AG04449 (cell line): ENCODE measurements at regions not wholly inside any gene's neighbourhood (a gene's known extent, or its start where the extent isn't known, plus 50 kb on each side); places are given as distances from the start of the nearest gene placed in this dataset.
A peak's percentile ranks its signal among the peaks of the same experiment; 100 is the strongest.

ENCODE experiments used
- CTCF ChIA-PET: fragments of 350-600 bp; formaldehyde crosslinking; extraction: SDS; loops from one replicate; lab custom pipeline; 2021; ENCODE audit warnings: antibody characterized with exemption; lab: Yijun Ruan, JAX
- POLR2A ChIA-PET: fragments of 400-600, 350-600 bp; formaldehyde crosslinking; extraction: SDS; loops from one replicate; lab custom pipeline; 2020; ENCODE audit warnings: antibody characterized with exemption, inconsistent platforms; lab: Yijun Ruan, JAX
- DNase-seq: peaks from one replicate; pipeline ENCODE4 v3.0.0-alpha.2; 2010; ENCODE audit warnings: low read depth, low spot score
- H3K4me3 ChIP-seq: 2 replicates; pipeline ENCODE4 v1.5.1; 2011; ENCODE audit warnings: low read depth, mild to moderate bottlenecking, control low read depth, low read length
- CTCF ChIP-seq: IDR thresholded peaks from one replicate; pipeline ENCODE4 v1.5.1; 2011; ENCODE audit warnings: mild to moderate bottlenecking, moderate library complexity, low read length, control low read depth, inconsistent platforms; ENCODE audit not compliant: insufficient read depth; ENCODE audit errors: missing control alignments

GRCh38 chr12:46609273-46609623 lies 216.5 kb downstream of the SLC38A4 start:
- no peak for DNase-seq
- POLR2A ChIA-PET, result interaction anchor here (1.0 to 1.3 kb wide), 2 partner anchors 53 to 239 kb away, joined by 3 to 4 read pairs; no protein-coding TSS in a partner anchor
- CTCF ChIA-PET, result interaction anchor here (1.0 kb wide), 1 partner anchor 96 kb away, joined by 3 read pairs; no protein-coding TSS in a partner anchor
- H3K4me3 ChIP-seq, result no peak overlapping the region
- no peak for TF ChIP-seq CTCF

GRCh38 chr12:46608431-46609272 lies 217.1 kb downstream of the SLC38A4 start:
- no peak for TF ChIP-seq CTCF
- no peak overlapping the region for H3K4me3 ChIP-seq
- CTCF ChIA-PET, result interaction anchor here (1.0 kb wide), 1 partner anchor 96 kb away, joined by 3 read pairs; no protein-coding TSS in a partner anchor
- POLR2A ChIA-PET, result interaction anchor here (1.0 to 1.3 kb wide), 2 partner anchors 52 to 238 kb away, joined by 3 to 4 read pairs; no protein-coding TSS in a partner anchor
- DNase-seq, result peak; percentile 59

- no peak for DNase-seq
- CTCF ChIA-PET, result interaction anchor here (0.9 kb wide), 1 partner anchor 25 kb away, joined by 3 read pairs; no protein-coding TSS in a partner anchor
- POLR2A ChIA-PET, result no interaction called here
- no peak for TF ChIP-seq CTCF
- no peak overlapping the region for H3K4me3 ChIP-seq
Measured at GRCh38 chr12:46604684-46605083, 221.1 kb downstream of the SLC38A4 start.

GRCh38 chr12:46603776-46604456 lies 221.9 kb downstream of the SLC38A4 start:
- H3K4me3 ChIP-seq, result no peak overlapping the region
- no peak for TF ChIP-seq CTCF
- POLR2A ChIA-PET, result no interaction called here
- DNase-seq, result no peak
- CTCF ChIA-PET, result no interaction called here

GRCh38 chr12:46602474-46602873 lies 223.3 kb downstream of the SLC38A4 start:
- no peak for TF ChIP-seq CTCF
- ChIA-PET POLR2A (no interaction called here), CTCF (interaction anchor here (1.1 kb wide), 1 partner anchor 12 kb away, joined by 3 read pairs; no protein-coding TSS in a partner anchor)
- DNase-seq, result no peak
- H3K4me3 ChIP-seq, result no peak overlapping the region

GRCh38 chr12:46590991-46591703 lies 218.6 kb upstream of the SLC38A2 start:
- ChIA-PET CTCF (no interaction called here), POLR2A (no interaction called here)
- no peak for TF ChIP-seq CTCF

More at GRCh38 chr12:46590991-46591703, 218.6 kb upstream of the SLC38A2 start:
- H3K4me3 ChIP-seq, result no peak overlapping the region
- DNase-seq, result no peak
